ENCODE measurements at regions not wholly inside any gene's neighbourhood (a gene's known extent, or its start where the extent isn't known, plus 50 kb on each side); places are given as distances from the start of the nearest gene placed in this dataset.

GRCh38 chr4:138689593-138689992 lies 326.0 kb upstream of the NOCT start:
- TF ChIP-seq CTCF (IDR thresholded peaks at IDR 0.05) = no peak
- TF ChIP-seq POLR2A (IDR thresholded peaks at IDR 0.05) = no peak
